ENCODE measurements at regions not wholly inside any gene's neighbourhood (a gene's known extent, or its start where the extent isn't known, plus 50 kb on each side); places are given as distances from the start of the nearest gene placed in this dataset.

DNA sequence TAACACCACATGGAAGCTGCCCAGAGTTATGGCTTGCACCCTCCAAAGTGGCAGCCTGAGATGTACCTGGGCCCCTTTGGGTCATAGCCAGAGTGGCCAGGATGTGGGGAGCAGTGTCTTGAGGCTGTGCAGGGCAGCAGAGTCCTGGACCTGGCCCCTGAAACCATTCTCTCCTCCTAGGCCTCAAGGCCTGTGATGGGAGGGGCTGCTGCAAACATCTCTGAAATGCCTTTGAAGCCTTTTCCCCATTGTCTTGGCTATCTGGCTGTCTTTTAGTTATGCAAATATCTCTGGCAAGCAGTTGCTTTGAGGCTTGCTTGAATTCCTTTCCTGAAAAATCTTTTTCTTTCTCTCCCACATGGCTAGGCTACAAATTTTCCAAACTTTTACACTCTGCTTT lies 356.5 kb downstream of the DAD1 start:
- Histone ChIP-seq H4K20me1 (ENCODE audit: insufficient read depth) (no peaks in the 10 kb centered on the region), H3K4me1 (replicated peaks; ENCODE audit: insufficient read depth) (no peaks in the 10 kb centered on the region), H3K9me3 (ENCODE audit: insufficient read depth, low read depth) (0 out of 2 replicates have a peak, but pooled peaks cover 6% of the 10 kb centered on the region), H3K9me2 (ENCODE audit: insufficient read depth) (no peaks in the 10 kb centered on the region), H3K36me3 (ENCODE audit: low read depth) (no peaks in the 10 kb centered on the region), H3K79me2 (ENCODE audit: low read depth) (no peaks in the 10 kb centered on the region), H3K4me3 (no peak overlapping the region), H3K27me3 (ENCODE audit: insufficient read depth, low read depth) (no peaks in the 10 kb centered on the region), H3F3A (ENCODE audit: insufficient read depth, low read depth) (no peaks in the 10 kb centered on the region), H3K4me2 (no peak overlapping the region), H2AFZ (no peak overlapping the region), H3K27ac (no peak overlapping the region)
- BruUV-seq (replicated peaks), result no TSS peak
- ChIA-PET POLR2A (ENCODE audit: unreplicated experiment) (no interaction called here), CTCF (no interaction called here)
- no peak for TF ChIP-seq EZH2 (IDR thresholded peaks at IDR 0.05; ENCODE audit: low read depth)
- TF ChIP-seq, protein P1, sequence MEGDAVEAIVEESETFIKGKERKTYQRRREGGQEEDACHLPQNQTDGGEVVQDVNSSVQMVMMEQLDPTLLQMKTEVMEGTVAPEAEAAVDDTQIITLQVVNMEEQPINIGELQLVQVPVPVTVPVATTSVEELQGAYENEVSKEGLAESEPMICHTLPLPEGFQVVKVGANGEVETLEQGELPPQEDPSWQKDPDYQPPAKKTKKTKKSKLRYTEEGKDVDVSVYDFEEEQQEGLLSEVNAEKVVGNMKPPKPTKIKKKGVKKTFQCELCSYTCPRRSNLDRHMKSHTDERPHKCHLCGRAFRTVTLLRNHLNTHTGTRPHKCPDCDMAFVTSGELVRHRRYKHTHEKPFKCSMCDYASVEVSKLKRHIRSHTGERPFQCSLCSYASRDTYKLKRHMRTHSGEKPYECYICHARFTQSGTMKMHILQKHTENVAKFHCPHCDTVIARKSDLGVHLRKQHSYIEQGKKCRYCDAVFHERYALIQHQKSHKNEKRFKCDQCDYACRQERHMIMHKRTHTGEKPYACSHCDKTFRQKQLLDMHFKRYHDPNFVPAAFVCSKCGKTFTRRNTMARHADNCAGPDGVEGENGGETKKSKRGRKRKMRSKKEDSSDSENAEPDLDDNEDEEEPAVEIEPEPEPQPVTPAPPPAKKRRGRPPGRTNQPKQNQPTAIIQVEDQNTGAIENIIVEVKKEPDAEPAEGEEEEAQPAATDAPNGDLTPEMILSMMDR (conservative IDR thresholded peaks at IDR 0.05), result no peak
- intact Hi-C loops (cut with micrococcal nuclease; ENCODE audit: unreplicated experiment), result no loop called here
- no peak for DNase-seq

DNA sequence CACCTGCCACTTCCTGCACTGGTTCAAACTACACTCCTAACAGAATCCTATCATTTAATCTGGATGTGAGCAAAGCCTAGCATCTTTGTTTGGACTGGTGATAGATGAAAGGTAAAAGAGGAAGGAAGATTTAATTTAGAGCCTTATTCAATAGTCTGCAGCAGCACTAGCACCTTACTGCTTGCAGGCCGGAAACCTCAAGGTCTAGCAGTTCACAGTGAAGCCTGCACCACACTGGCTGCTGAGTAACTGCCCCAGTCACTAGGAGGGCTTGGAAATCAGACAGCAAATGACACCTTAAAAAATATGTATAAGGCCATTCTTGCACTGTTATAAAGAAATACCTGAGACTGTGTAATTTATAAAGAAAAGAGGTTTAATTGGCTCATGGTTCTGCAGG lies 358.0 kb downstream of the DAD1 start:
- no TSS peak for BruUV-seq (replicated peaks)
- Histone ChIP-seq H3K9me3 (ENCODE audit: insufficient read depth, low read depth) (0 out of 2 replicates have a peak, but pooled peaks cover 6% of the 10 kb centered on the region), H3K4me2 (no peak overlapping the region), H3K79me2 (ENCODE audit: low read depth) (no peaks in the 10 kb centered on the region), H3F3A (ENCODE audit: insufficient read depth, low read depth) (peaks cover under 1% of the 10 kb centered on the region; the same call in 1 of the 2 replicates), H3K27ac (no peak overlapping the region), H4K20me1 (ENCODE audit: insufficient read depth) (no peaks in the 10 kb centered on the region), H3K4me1 (replicated peaks; ENCODE audit: insufficient read depth) (peaks cover 6% of the 10 kb centered on the region), H3K4me3 (no peak overlapping the region), H3K27me3 (ENCODE audit: insufficient read depth, low read depth) (no peaks in the 10 kb centered on the region), H3K36me3 (ENCODE audit: low read depth) (no peaks in the 10 kb centered on the region), H3K9me2 (ENCODE audit: insufficient read depth) (no peaks in the 10 kb centered on the region), H2AFZ (no peak overlapping the region)
- intact Hi-C loops (cut with micrococcal nuclease; ENCODE audit: unreplicated experiment), result no loop called here
- POLR2A ChIA-PET (ENCODE audit: unreplicated experiment), result no interaction called here
- CTCF ChIA-PET, result no interaction called here
- TF ChIP-seq, protein P1 (conservative IDR thresholded peaks at IDR 0.05), result no peak
- TF ChIP-seq EZH2 (IDR thresholded peaks at IDR 0.05; ENCODE audit: low read depth), result no peak
- DNase-seq, result no peak

DNA sequence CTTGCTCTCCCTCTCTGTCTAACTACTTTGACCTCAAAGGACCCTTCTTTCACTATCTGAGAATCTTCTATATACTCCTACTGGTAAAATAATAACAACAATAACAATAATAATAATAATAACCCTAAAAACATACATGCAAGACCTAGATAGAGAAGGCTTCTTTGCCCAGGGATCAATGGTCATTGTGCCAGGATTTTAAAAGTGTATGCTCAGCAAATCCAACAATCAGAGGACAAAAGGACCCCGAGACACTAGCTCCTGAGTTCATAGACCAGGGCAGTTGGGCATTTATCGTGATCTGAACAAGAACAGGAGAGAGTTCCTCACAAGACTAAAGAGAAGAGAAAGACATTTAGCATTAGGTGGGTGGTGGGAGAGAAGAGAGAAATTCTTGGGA lies 358.5 kb downstream of the DAD1 start:
- Histone ChIP-seq H4K20me1 (ENCODE audit: insufficient read depth) (no peaks in the 10 kb centered on the region), H3K9me2 (ENCODE audit: insufficient read depth) (no peaks in the 10 kb centered on the region), H3F3A (ENCODE audit: insufficient read depth, low read depth) (peaks cover 6% of the 10 kb centered on the region; the same call in 1 of the 2 replicates), H3K27me3 (ENCODE audit: insufficient read depth, low read depth) (no peaks in the 10 kb centered on the region), H3K4me3 (no peak overlapping the region), H2AFZ (no peak overlapping the region), H3K27ac (no peak overlapping the region), H3K4me2 (no peak overlapping the region), H3K36me3 (ENCODE audit: low read depth) (no peaks in the 10 kb centered on the region), H3K4me1 (replicated peaks; ENCODE audit: insufficient read depth) (peaks cover 11% of the 10 kb centered on the region), H3K79me2 (ENCODE audit: low read depth) (no peaks in the 10 kb centered on the region), H3K9me3 (ENCODE audit: insufficient read depth, low read depth) (0 out of 2 replicates have a peak, but pooled peaks cover 6% of the 10 kb centered on the region)
- no TSS peak for BruUV-seq (replicated peaks)
- no peak for TF ChIP-seq EZH2 (IDR thresholded peaks at IDR 0.05; ENCODE audit: low read depth)
- TF ChIP-seq, protein P1 (conservative IDR thresholded peaks at IDR 0.05), result no peak
- ChIA-PET POLR2A (ENCODE audit: unreplicated experiment) (no interaction called here), CTCF (interaction anchor here (0.7 kb wide), 1 partner anchor 94 kb away, joined by 8 read pairs; no protein-coding TSS in a partner anchor)
- intact Hi-C loops (cut with micrococcal nuclease; ENCODE audit: unreplicated experiment), result no loop called here
- no peak for DNase-seq

All from PC-9 (cell line).